K562 (cell line): ENCODE measurements at regions not wholly inside any gene's neighbourhood (a gene's known extent, or its start where the extent isn't known, plus 50 kb on each side); places are given as distances from the start of the nearest gene placed in this dataset.

Experiments used
- ATAC-seq: fragments of 200-7000 bp; cut with Tn5 transposase; 3 replicates; pipeline ENCODE4 v1.9.1; 2020; ENCODE audit warnings: moderate library complexity
- BruUV-seq: library from RNA; stranded (reverse); fragments of 400-500 nt; replicated peaks from 2 replicates; lab custom pipeline; 2021; lab: Mats Ljungman, UMichigan
- CTCF ChIA-PET: fragments of 300-600 bp; formaldehyde crosslinking; extraction: SDS; loops from one replicate; lab custom pipeline; 2021; ENCODE audit warnings: low intra/inter-chr PET ratio; lab: Yijun Ruan, JAX
- POLR2A ChIA-PET: fragments of 300-600, 350-650 bp; sonication (Branson Sonifier 250); formaldehyde crosslinking; extraction: SDS; loops from one replicate; lab custom pipeline; 2021; ENCODE audit warnings: antibody characterized with exemption, inconsistent platforms; lab: Yijun Ruan, JAX
- DNase-seq, 4 experiments: peaks; one replicate each; pipeline versions ENCODE4 v3.0.0 to v3.0.0-alpha.2; 2011 to 2018; ENCODE audit warnings: low spot score in 3 of 4, mixed read lengths in 3 of 4; ENCODE audit errors: extremely low read depth in 1 of 4
- FAIRE-seq: peaks from 2 replicates; lab custom pipeline; 2011; peaks lifted over from hg19 to GRCh38; lab: Jason Lieb, UNC
- H2AFZ ChIP-seq: 2 replicates; pipeline ENCODE4 v1.6.0; 2011; ENCODE audit warnings: low read depth, low read length, control low read depth, inconsistent platforms
- H3K27ac ChIP-seq: fragments of 200-600 bp; 3 replicates; pipeline ENCODE4 v1.8.0; 2011; ENCODE audit warnings: low read depth, mild to moderate bottlenecking, control low read depth, inconsistent platforms, low read length, moderate library complexity, mixed read lengths; ENCODE audit errors: extremely low read depth
- H3K27me3 ChIP-seq, 2 experiments: fragments of 300-600 bp in 1 of 2; 2 replicates in 1 of 2; 3 replicates in 1 of 2; pipeline versions ENCODE4 v1.6.0 to v1.8.0; 2011; ENCODE audit warnings: inconsistent platforms in 2 of 2, low read length in 2 of 2, mild to moderate bottlenecking in 1 of 2, mixed read lengths in 1 of 2, moderate library complexity in 1 of 2; ENCODE audit not compliant: control insufficient read depth in 2 of 2, insufficient read depth in 2 of 2
- H3K36me3 ChIP-seq: fragments of 300-600 bp; 3 replicates; pipeline ENCODE4 v1.8.0; 2011; ENCODE audit warnings: mild to moderate bottlenecking, low read length, inconsistent platforms; ENCODE audit not compliant: control insufficient read depth, insufficient read depth
- H3K4me1 ChIP-seq, 2 experiments: fragments of 200-600 bp in 1 of 2; replicated peaks in 1 of 2; 2 replicates in 1 of 2; 3 replicates in 1 of 2; pipeline versions ENCODE4 v1.5.1 to v1.8.0; 2011; ENCODE audit warnings: inconsistent platforms in 2 of 2, low read length in 2 of 2, mild to moderate bottlenecking in 1 of 2, mixed read lengths in 1 of 2, moderate library complexity in 1 of 2; ENCODE audit not compliant: control insufficient read depth in 2 of 2, insufficient read depth in 2 of 2
- H3K4me2 ChIP-seq: 2 replicates; pipeline ENCODE4 v1.6.1; 2011; ENCODE audit warnings: low read length, control low read depth, inconsistent platforms, mixed read lengths; ENCODE audit not compliant: insufficient read depth
- H3K4me3 ChIP-seq: fragments of 200-600 bp; sonication (generic), shearing (Covaris generic); 2 replicates; pipeline ENCODE4 v1.5.1; 2016; ENCODE audit warnings: control low read depth, inconsistent platforms
- H3K79me2 ChIP-seq: fragments of 200-600 bp; 3 replicates; pipeline ENCODE4 v1.8.0; 2011; ENCODE audit warnings: low read length, inconsistent platforms; ENCODE audit not compliant: control insufficient read depth, insufficient read depth
- H3K9ac ChIP-seq, 2 experiments: 2 replicates each; pipeline versions ENCODE4 v1.6.0 to v1.6.1; 2011; ENCODE audit warnings: low read depth in 2 of 2, low read length in 2 of 2, control low read depth in 1 of 2, inconsistent platforms in 1 of 2, mild to moderate bottlenecking in 1 of 2, mixed read lengths in 1 of 2; ENCODE audit not compliant: insufficient read depth in 1 of 2
- H3K9me1 ChIP-seq: one replicate; pipeline ENCODE4 v1.6.0; 2011; ENCODE audit warnings: inconsistent platforms, mild to moderate bottlenecking, low read length, moderate library complexity; ENCODE audit not compliant: control insufficient read depth, insufficient read depth
- H3K9me3 ChIP-seq: replicated peaks from 2 replicates; pipeline ENCODE4 v1.5.1; 2011; ENCODE audit warnings: low read depth, low read length, inconsistent platforms; ENCODE audit not compliant: control insufficient read depth, insufficient read depth
- H4K20me1 ChIP-seq: replicated peaks from 2 replicates; pipeline ENCODE4 v1.6.1; 2011; ENCODE audit warnings: low read length, inconsistent platforms, mixed read lengths; ENCODE audit not compliant: control insufficient read depth, insufficient read depth
- BRD4 ChIP-seq: fragments of 200-600 bp; sonication (generic); IDR thresholded peaks from 2 replicates; pipeline ENCODE4 v1.6.1; 2017; ENCODE audit warnings: inconsistent platforms
- CXXC5 ChIP-seq: fragments of 250-450 bp; sonication (Bioruptor Pico); IDR thresholded peaks from 2 replicates; pipeline ENCODE4 v1.8.0; 2022; ENCODE audit warnings: inconsistent platforms, mild to moderate bottlenecking, moderate library complexity
- GTF2F1 ChIP-seq: IDR thresholded peaks from 2 replicates; pipeline ENCODE4 v1.6.1; 2011; ENCODE audit warnings: low read depth, low read length, improper control_type of control experiment
- MAZ ChIP-seq, 2 experiments: fragments of 450-650 bp in 1 of 2; sonication (generic) in 1 of 2; formaldehyde crosslinking; IDR thresholded peaks in 1 of 2; conservative IDR thresholded peaks in 1 of 2; 2 replicates each; pipeline versions ENCODE4 v1.4.0 to v1.5.0; 2020; ENCODE audit warnings: mild to moderate bottlenecking in 1 of 2, missing genetic modification reagents in 1 of 2
- MTA3 ChIP-seq: fragments of 450-650 bp; formaldehyde crosslinking; IDR thresholded peaks from 2 replicates; pipeline ENCODE4 v1.6.1; 2017; ENCODE audit warnings: mild to moderate bottlenecking, borderline replicate concordance
- POLR2H ChIP-seq: IDR thresholded peaks from 2 replicates; pipeline ENCODE4 v1.6.1; 2016; ENCODE audit warnings: missing genetic modification characterization, low read depth, mild to moderate bottlenecking, control low read depth, missing compliant biosample characterization, moderate library complexity
- RBM22 ChIP-seq: fragments of 200-400 bp; formaldehyde crosslinking; IDR thresholded peaks from 2 replicates; pipeline ENCODE4 v1.6.1; 2018; ENCODE audit warnings: low read length, low read depth; ENCODE audit not compliant: poor library complexity, severe bottlenecking
- RBM25 ChIP-seq: fragments of 200-400 bp; formaldehyde crosslinking; IDR thresholded peaks from 2 replicates; pipeline ENCODE4 v1.6.1; 2018; ENCODE audit warnings: low read length, low read depth, moderate library complexity; ENCODE audit not compliant: severe bottlenecking
- RNF2 ChIP-seq: sonication (generic); IDR thresholded peaks from 2 replicates; pipeline ENCODE4 v1.6.1; 2016
- TCFL5 ChIP-seq: fragments of 250-450 bp; sonication (Bioruptor Pico); conservative IDR thresholded peaks from 2 replicates; pipeline ENCODE4 v1.6.1; 2021; ENCODE audit warnings: mild to moderate bottlenecking, moderate library complexity, matching md5 sums
- THRAP3 ChIP-seq: fragments of 450-650 bp; IDR thresholded peaks from 2 replicates; pipeline ENCODE4 v1.6.1; 2016; ENCODE audit warnings: mild to moderate bottlenecking, inconsistent platforms, borderline replicate concordance
- ZBTB11 ChIP-seq, 3 experiments: fragments of 200-800 bp in 1 of 3; fragments of 250-450 bp in 1 of 3; fragments of 450-650 bp in 1 of 3; sonication (Bioruptor Pico) in 1 of 3; sonication (Bioruptor generic) in 1 of 3; formaldehyde crosslinking in 1 of 3; IDR thresholded peaks; 2 replicates each; pipeline versions ENCODE4 v1.6.1 to v1.8.0; 2016 to 2022; ENCODE audit warnings: mild to moderate bottlenecking in 2 of 3, missing genetic modification characterization in 2 of 3, missing compliant biosample characterization in 1 of 3, moderate library complexity in 1 of 3
- WGBS: fragments of 100-300 bp; shearing (Covaris generic); methylation state at CpG from one replicate; pipeline ENCODE4 v1.1.6; 2016; ENCODE audit warnings: low coverage, mixed read lengths; ENCODE audit not compliant: insufficient coverage; ENCODE audit errors: missing lambda C conversion rate; 5-methylcytosine and 5-hydroxymethylcytosine counted together
- in situ Hi-C: fragments of 300-500 bp; cut with MboI; formaldehyde crosslinking; loops from 4 replicates; pipeline ENCODE4 v1.15.0; 2018; ENCODE audit warnings: inconsistent platforms, mixed read lengths
- intact Hi-C: fragments of 100-400 bp; cut with micrococcal nuclease; formaldehyde crosslinking; loops from 2 replicates; pipeline ENCODE4 v1.14.2; 2022
- TF ChIP-seq, protein P1 (sequence below): fragments of 250-450 bp; sonication (Bioruptor Pico); IDR thresholded peaks from 2 replicates; pipeline ENCODE4 v1.8.0; 2022; ENCODE audit warnings: inconsistent platforms, mild to moderate bottlenecking, moderate library complexity, borderline replicate concordance

DNA sequence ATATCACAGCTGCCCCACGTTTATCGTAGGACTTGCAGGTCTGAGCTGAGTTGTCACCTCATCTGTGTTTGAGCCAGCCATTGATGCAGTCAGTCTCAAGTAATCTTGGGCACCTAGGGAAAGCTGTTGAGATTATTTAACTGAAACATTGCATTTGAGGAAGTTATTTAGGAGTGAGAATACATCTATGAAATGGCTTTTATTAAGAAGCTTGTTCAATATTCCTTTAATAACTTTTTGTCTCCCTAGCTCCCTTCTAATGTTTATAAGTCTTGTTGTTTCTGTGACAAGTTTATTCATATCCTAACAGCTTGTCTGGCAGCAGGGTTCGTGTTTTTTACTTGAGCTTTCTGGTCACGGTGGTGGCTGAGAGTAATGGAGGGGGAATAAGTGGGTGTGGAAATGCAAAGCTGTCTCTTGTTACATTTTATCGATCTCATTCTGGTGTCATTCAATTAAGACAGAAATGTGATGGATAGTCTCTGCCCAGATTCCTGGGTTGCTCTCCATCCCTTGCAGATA lies 555.9 kb downstream of the USP25 start:
- Histone ChIP-seq H3K4me1 (no peaks in the 10 kb centered on the region), H2AFZ (no peak overlapping the region), H3K9ac (no peak overlapping the region), H3K9me3 (no peaks in the 10 kb centered on the region; the same call in 1 of the 2 replicates), H3K4me2 (no peak overlapping the region), H3K27me3 (no peaks in the 10 kb centered on the region), H3K79me2 (no peaks in the 10 kb centered on the region), H3K9me1 (no peaks in the 10 kb centered on the region), H3K36me3 (no peaks in the 10 kb centered on the region), H3K4me3 (no peak overlapping the region), H4K20me1 (no peaks in the 10 kb centered on the region), H3K27ac (no peak overlapping the region)
- DNase-seq, result no peak
- no TSS peak for BruUV-seq
- TF ChIP-seq MTA3 (no peak), RBM22 (no peak), CXXC5 (no peak), MAZ (CRISPR knock-in tag; conservative IDR thresholded peaks at IDR 0.05 in 1 of 2, IDR thresholded peaks at IDR 0.05 in 1 of 2) (no peak), TCFL5 (CRISPR knock-in tag) (no peak), RNF2 (no peak), GTF2F1 (no peak), BRD4 (no peak), ZBTB11 (CRISPR knock-in tag; IDR thresholded peaks at IDR 0.05) (no peak), THRAP3 (no peak), POLR2H (tag) (no peak), RBM25 (no peak)
- TF ChIP-seq, protein P1, sequence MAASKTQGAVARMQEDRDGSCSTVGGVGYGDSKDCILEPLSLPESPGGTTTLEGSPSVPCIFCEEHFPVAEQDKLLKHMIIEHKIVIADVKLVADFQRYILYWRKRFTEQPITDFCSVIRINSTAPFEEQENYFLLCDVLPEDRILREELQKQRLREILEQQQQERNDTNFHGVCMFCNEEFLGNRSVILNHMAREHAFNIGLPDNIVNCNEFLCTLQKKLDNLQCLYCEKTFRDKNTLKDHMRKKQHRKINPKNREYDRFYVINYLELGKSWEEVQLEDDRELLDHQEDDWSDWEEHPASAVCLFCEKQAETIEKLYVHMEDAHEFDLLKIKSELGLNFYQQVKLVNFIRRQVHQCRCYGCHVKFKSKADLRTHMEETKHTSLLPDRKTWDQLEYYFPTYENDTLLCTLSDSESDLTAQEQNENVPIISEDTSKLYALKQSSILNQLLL (CRISPR knock-in tag), result no peak
- ChIA-PET POLR2A (interaction anchor here (0.6 to 0.7 kb wide), 2 partner anchors 11 to 863 kb away, joined by 3 to 5 read pairs; no protein-coding TSS in a partner anchor), CTCF (no interaction called here)
- no peak for FAIRE-seq
- intact Hi-C loops, result no loop called here
- in situ Hi-C loops, result no loop called here
- WGBS, result 0% methylated on average over 5 of the region's 5 CpGs
- ATAC-seq, result no peak
